IMR-90 (cell line): ENCODE measurements at regions not wholly inside any gene's neighbourhood (a gene's known extent, or its start where the extent isn't known, plus 50 kb on each side); places are given as distances from the start of the nearest gene placed in this dataset.

Source experiments
- ATAC-seq: fragments of 200-7000 bp; cut with Tn5 transposase; 2 replicates; pipeline ENCODE4 v1.9.1; 2020; ENCODE audit warnings: low read depth, mild to moderate bottlenecking, moderate library complexity
- BruUV-seq: library from RNA; stranded (reverse); fragments of 400-500 nt; replicated peaks from 2 replicates; lab custom pipeline; 2021; lab: Mats Ljungman, UMichigan
- CTCF ChIA-PET: fragments of 300-600 bp; formaldehyde crosslinking; extraction: SDS; loops from one replicate; lab custom pipeline; 2021; ENCODE audit warnings: antibody characterized with exemption; lab: Yijun Ruan, JAX
- POLR2A ChIA-PET: fragments of 300-600 bp; sonication (Branson Sonifier 250); formaldehyde crosslinking; loops from one replicate; lab custom pipeline; 2022; ENCODE audit warnings: antibody characterized with exemption; ENCODE audit not compliant: unreplicated experiment; lab: Charles Lee
- DNase-seq: peaks from one replicate; pipeline ENCODE4 v3.0.0; 2013
- H2AFZ ChIP-seq: replicated peaks from 2 replicates; pipeline ENCODE3; 2013; ENCODE audit warnings: low read length, mild to moderate bottlenecking; ENCODE audit not compliant: poor library complexity
- H2AK5ac ChIP-seq: 2 replicates; pipeline ENCODE4 v1.6.1; 2013; ENCODE audit warnings: low read depth, low read length, inconsistent platforms
- H2AK9ac ChIP-seq: replicated peaks from 2 replicates; pipeline ENCODE3; 2013; ENCODE audit warnings: mild to moderate bottlenecking, low read depth, low read length, moderate library complexity; ENCODE audit not compliant: poor library complexity
- H2BK120ac ChIP-seq: 2 replicates; pipeline ENCODE4 v1.6.1; 2013; ENCODE audit warnings: low read depth, low read length, inconsistent platforms
- H2BK15ac ChIP-seq: 3 replicates; pipeline ENCODE4 v1.6.1; 2013; ENCODE audit warnings: low read depth, low read length, inconsistent platforms
- H2BK20ac ChIP-seq: 2 replicates; pipeline ENCODE4 v1.6.1; 2013; ENCODE audit warnings: low read depth, mild to moderate bottlenecking, inconsistent platforms, low read length, moderate library complexity
- H2BK5ac ChIP-seq: 2 replicates; pipeline ENCODE4 v1.6.1; 2013; ENCODE audit warnings: mild to moderate bottlenecking, low read depth, low read length, inconsistent platforms; ENCODE audit not compliant: poor library complexity, severe bottlenecking
- H3K14ac ChIP-seq: replicated peaks from 2 replicates; pipeline ENCODE4 v1.6.1; 2013; ENCODE audit warnings: low read depth, low read length, inconsistent platforms
- H3K18ac ChIP-seq: 2 replicates; pipeline ENCODE4 v1.6.1; 2013; ENCODE audit warnings: low read depth, low read length, control low read depth
- H3K23ac ChIP-seq: 2 replicates; pipeline ENCODE4 v1.6.1; 2013; ENCODE audit warnings: low read depth, low read length, inconsistent platforms
- H3K27ac ChIP-seq: 2 replicates; pipeline ENCODE4 v1.5.1; 2013; ENCODE audit warnings: mild to moderate bottlenecking, control low read depth, low read length; ENCODE audit not compliant: insufficient read depth
- H3K27me3 ChIP-seq: 2 replicates; pipeline ENCODE4 v1.6.1; 2013; ENCODE audit warnings: low read length; ENCODE audit not compliant: control insufficient read depth, insufficient read depth
- H3K36me3 ChIP-seq: 2 replicates; pipeline ENCODE4 v1.6.1; 2013; ENCODE audit warnings: low read length, mixed read lengths; ENCODE audit not compliant: control insufficient read depth, insufficient read depth
- H3K4ac ChIP-seq: 2 replicates; pipeline ENCODE4 v1.6.1; 2013; ENCODE audit warnings: low read depth, low read length, inconsistent platforms
- H3K4me1 ChIP-seq: 2 replicates; pipeline ENCODE4 v1.6.1; 2013; ENCODE audit warnings: low read length, mixed read lengths; ENCODE audit not compliant: control insufficient read depth, insufficient read depth
- H3K4me2 ChIP-seq: 2 replicates; pipeline ENCODE4 v1.6.1; 2013; ENCODE audit warnings: low read depth, mild to moderate bottlenecking, control low read depth, low read length, moderate library complexity
- H3K4me3 ChIP-seq: 2 replicates; pipeline ENCODE4 v1.5.1; 2013; ENCODE audit warnings: low read depth, mild to moderate bottlenecking, control low read depth, low read length, moderate library complexity; ENCODE audit not compliant: insufficient read depth
- H3K56ac ChIP-seq: 2 replicates; pipeline ENCODE4 v1.6.1; 2013; ENCODE audit warnings: low read length, inconsistent platforms; ENCODE audit not compliant: insufficient read depth; ENCODE audit errors: extremely low read depth
- H3K79me1 ChIP-seq, 2 experiments: 2 replicates each; pipeline ENCODE4 v1.6.1; 2013; ENCODE audit warnings: low read length in 2 of 2, inconsistent platforms in 1 of 2, low read depth in 1 of 2
- H3K9ac ChIP-seq: 2 replicates; pipeline ENCODE4 v1.6.1; 2013; ENCODE audit warnings: low read depth, low read length, control low read depth
- H3K9me1 ChIP-seq: 2 replicates; pipeline ENCODE4 v1.6.1; 2013; ENCODE audit warnings: low read length, inconsistent platforms; ENCODE audit not compliant: insufficient read depth
- H3K9me3 ChIP-seq: 2 replicates; pipeline ENCODE4 v1.6.1; 2013; ENCODE audit warnings: low read length; ENCODE audit not compliant: control insufficient read depth, insufficient read depth
- H4K20me1 ChIP-seq: 2 replicates; pipeline ENCODE4 v1.6.1; 2013; ENCODE audit warnings: low read length, inconsistent platforms; ENCODE audit not compliant: insufficient read depth
- H4K5ac ChIP-seq: 2 replicates; pipeline ENCODE4 v1.6.1; 2013; ENCODE audit warnings: mild to moderate bottlenecking, low read depth, low read length, control low read depth
- H4K8ac ChIP-seq, 2 experiments: 2 replicates each; pipeline ENCODE4 v1.6.1; 2013; ENCODE audit warnings: low read depth in 2 of 2, low read length in 2 of 2, control low read depth in 1 of 2, inconsistent platforms in 1 of 2
- H4K91ac ChIP-seq: 2 replicates; pipeline ENCODE4 v1.6.1; 2013; ENCODE audit warnings: low read depth, low read length, inconsistent platforms; ENCODE audit not compliant: insufficient read depth
- BHLHE40 ChIP-seq: fragments of 150-350 bp; IDR thresholded peaks from 2 replicates; pipeline ENCODE4 v1.6.1; 2016; ENCODE audit warnings: mild to moderate bottlenecking, low read depth, low read length
- MAFK ChIP-seq: IDR thresholded peaks from 2 replicates; pipeline ENCODE4 v1.6.1; 2012; ENCODE audit warnings: low read depth, low read length, improper control_type of control experiment
- MXI1 ChIP-seq: IDR thresholded peaks from 2 replicates; pipeline ENCODE4 v1.6.1; 2012; ENCODE audit warnings: low read depth, mild to moderate bottlenecking, low read length, moderate library complexity, borderline replicate concordance
- POLR2A ChIP-seq: IDR thresholded peaks from 2 replicates; pipeline ENCODE4 v1.6.1; 2012; ENCODE audit warnings: mild to moderate bottlenecking, low read depth, low read length
- RAD21 ChIP-seq: IDR thresholded peaks from 2 replicates; pipeline ENCODE4 v1.6.1; 2012; ENCODE audit warnings: low read length, improper control_type of control experiment
- RFX5 ChIP-seq: IDR thresholded peaks from 2 replicates; pipeline ENCODE4 v1.8.0; 2012; ENCODE audit warnings: low read depth, mild to moderate bottlenecking, low read length, moderate library complexity
- WGBS, 2 experiments: methylation state at CpG; one replicate each; pipeline versions ENCODE4 v1.1.5 to v1.1.7; 2013; ENCODE audit warnings: missing lambda C conversion rate in 2 of 2; ENCODE audit not compliant: insufficient read length in 1 of 2; ENCODE audit errors: extremely low coverage in 2 of 2; 5-methylcytosine and 5-hydroxymethylcytosine counted together
- dilution Hi-C: fragments of 300-500 bp; cut with HindIII; formaldehyde crosslinking; loops from one replicate; pipeline ENCODE4 v1.14.3; 2018; ENCODE audit warnings: low sequenced_read_pairs; ENCODE audit not compliant: unreplicated experiment
- in situ Hi-C: fragments of 300-500 bp; cut with MboI; formaldehyde crosslinking; loops from 3 replicates; pipeline ENCODE4 v1.14.3; 2019; ENCODE audit warnings: low sequenced_read_pairs, inconsistent platforms, mixed read lengths
- intact Hi-C: fragments of 100-400 bp; cut with micrococcal nuclease; formaldehyde crosslinking; loops from 2 replicates; pipeline ENCODE4 v1.10.0; 2022
- TF ChIP-seq, protein P1 (sequence below): fragments of 150-350 bp; IDR thresholded peaks from 2 replicates; pipeline ENCODE4 v1.6.1; 2017; ENCODE audit warnings: mild to moderate bottlenecking, antibody characterized with exemption, low read length, low read depth
- TF ChIP-seq, protein P2 (sequence below): conservative IDR thresholded peaks from 2 replicates; pipeline ENCODE4 v1.5.1; 2012; ENCODE audit warnings: mild to moderate bottlenecking, low read depth, low read length, improper control_type of control experiment

DNA sequence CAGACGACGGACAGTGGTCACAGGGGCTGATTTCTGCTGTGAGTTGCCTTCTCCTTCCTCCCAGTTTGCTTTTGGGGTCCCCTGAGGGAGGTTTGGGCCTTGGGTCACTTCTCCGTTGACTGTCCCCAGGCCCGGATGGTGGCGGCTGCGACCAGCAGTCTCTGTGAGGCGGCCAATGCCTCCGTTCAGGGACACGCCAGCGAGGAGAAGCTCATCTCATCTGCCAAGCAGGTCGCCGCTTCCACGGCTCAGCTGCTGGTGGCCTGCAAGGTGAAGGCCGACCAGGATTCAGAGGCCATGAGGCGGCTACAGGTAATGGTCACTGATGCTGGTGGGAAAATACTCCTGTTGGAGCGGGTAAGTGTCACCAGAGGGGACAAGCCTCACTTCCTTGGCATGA, 206.8 kb upstream of the TPM1 start:
- dilution Hi-C loops = no loop called here
- POLR2A ChIA-PET = no interaction called here
- Histone ChIP-seq H2AFZ (no peak overlapping the region), H3K9ac (no peak overlapping the region), H2AK5ac (no peak overlapping the region), H3K27ac (no peak overlapping the region), H3K4ac (no peak overlapping the region), H3K4me1 (no peaks in the 10 kb centered on the region; the same call in 1 of the 2 replicates), H2BK120ac (no peak overlapping the region), H2AK9ac (no peak overlapping the region), H3K79me1 (no peaks in the 10 kb centered on the region), H4K8ac (no peak overlapping the region), H3K36me3 (peaks cover 25% of the 10 kb centered on the region), H3K14ac (no peak overlapping the region), H3K27me3 (no peaks in the 10 kb centered on the region), H3K56ac (no peak overlapping the region), H4K20me1 (no peaks in the 10 kb centered on the region), H4K91ac (no peak overlapping the region), H3K23ac (no peak overlapping the region), H3K9me1 (peaks cover 4% of the 10 kb centered on the region), H3K9me3 (no peaks in the 10 kb centered on the region), H3K4me2 (no peak overlapping the region), H4K5ac (no peak overlapping the region), H3K4me3 (no peak overlapping the region), H2BK20ac (no peak overlapping the region), H2BK15ac (no peak overlapping the region), H3K18ac (no peak overlapping the region), H2BK5ac (no peak overlapping the region)
- CTCF ChIA-PET = no interaction called here
- no TSS peak for BruUV-seq
- in situ Hi-C loops = no loop called here
- TF ChIP-seq RAD21 = no peak
- TF ChIP-seq, protein P1, sequence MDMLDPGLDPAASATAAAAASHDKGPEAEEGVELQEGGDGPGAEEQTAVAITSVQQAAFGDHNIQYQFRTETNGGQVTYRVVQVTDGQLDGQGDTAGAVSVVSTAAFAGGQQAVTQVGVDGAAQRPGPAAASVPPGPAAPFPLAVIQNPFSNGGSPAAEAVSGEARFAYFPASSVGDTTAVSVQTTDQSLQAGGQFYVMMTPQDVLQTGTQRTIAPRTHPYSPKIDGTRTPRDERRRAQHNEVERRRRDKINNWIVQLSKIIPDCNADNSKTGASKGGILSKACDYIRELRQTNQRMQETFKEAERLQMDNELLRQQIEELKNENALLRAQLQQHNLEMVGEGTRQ = no peak
- TF ChIP-seq MAFK = no peak
- TF ChIP-seq, protein P2, sequence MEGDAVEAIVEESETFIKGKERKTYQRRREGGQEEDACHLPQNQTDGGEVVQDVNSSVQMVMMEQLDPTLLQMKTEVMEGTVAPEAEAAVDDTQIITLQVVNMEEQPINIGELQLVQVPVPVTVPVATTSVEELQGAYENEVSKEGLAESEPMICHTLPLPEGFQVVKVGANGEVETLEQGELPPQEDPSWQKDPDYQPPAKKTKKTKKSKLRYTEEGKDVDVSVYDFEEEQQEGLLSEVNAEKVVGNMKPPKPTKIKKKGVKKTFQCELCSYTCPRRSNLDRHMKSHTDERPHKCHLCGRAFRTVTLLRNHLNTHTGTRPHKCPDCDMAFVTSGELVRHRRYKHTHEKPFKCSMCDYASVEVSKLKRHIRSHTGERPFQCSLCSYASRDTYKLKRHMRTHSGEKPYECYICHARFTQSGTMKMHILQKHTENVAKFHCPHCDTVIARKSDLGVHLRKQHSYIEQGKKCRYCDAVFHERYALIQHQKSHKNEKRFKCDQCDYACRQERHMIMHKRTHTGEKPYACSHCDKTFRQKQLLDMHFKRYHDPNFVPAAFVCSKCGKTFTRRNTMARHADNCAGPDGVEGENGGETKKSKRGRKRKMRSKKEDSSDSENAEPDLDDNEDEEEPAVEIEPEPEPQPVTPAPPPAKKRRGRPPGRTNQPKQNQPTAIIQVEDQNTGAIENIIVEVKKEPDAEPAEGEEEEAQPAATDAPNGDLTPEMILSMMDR = no peak
- no peak for TF ChIP-seq MXI1
- no peak for TF ChIP-seq BHLHE40
- no peak for TF ChIP-seq RFX5
- no peak for TF ChIP-seq POLR2A
- intact Hi-C loops = no loop called here
- ATAC-seq (no peak), DNase-seq (no peak)
- no CpG with 5 or more reads among the region's 16 CpGs for WGBS, 2 experiments
